GM21825 (cell line): ENCODE measurements at regions not wholly inside any gene's neighbourhood (a gene's known extent, or its start where the extent isn't known, plus 50 kb on each side); places are given as distances from the start of the nearest gene placed in this dataset.

Source experiments
- ATAC-seq: cut with Tn5 transposase; IDR thresholded peaks from one replicate; pipeline ENCODE4 v1.9.1; 2021; ENCODE audit warnings: mild to moderate bottlenecking, moderate library complexity; ENCODE audit not compliant: unreplicated experiment

DNA sequence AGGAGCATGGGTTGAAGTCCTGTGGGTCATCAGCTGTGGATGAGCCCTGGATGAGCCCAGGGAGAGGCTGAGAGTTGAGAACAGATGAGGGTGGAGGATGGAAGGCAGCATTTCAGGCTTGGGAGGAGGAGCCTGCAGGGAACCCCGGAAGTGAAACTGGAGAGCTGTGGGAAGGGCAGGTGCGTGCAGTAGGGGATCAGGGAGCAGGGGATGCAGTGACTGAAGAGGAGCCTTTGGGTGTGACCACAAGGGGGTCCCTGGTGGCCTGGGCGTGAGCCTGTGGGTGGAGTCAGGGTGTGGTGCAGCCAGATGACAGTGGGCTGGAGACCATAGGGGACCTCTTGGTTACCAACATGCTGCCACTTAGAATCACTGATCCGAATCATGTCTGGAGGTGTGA is 115.5 kb downstream of the PAPOLA start:
- ATAC-seq: no peak

DNA sequence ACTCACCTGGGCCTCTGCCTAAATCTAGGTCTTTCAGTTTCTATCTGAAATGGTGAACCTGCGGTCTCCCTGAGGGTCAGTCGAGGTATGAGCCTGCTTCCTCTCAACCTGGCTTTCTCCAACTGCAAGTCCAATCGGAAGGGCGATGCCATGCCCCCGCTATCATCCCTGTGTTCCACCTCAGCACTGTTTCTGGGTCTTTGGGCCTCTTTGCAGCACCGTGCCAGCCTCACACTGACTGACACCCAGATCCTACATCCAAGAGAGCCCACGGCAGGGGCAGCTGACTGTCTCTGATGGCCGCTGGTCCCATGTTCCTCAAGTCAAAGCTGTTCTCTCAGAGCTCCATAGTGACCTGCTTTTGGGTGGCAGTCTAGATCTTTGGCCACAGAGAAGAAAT is 120.7 kb downstream of the PAPOLA start:
- ATAC-seq: no peak

GRCh38 chr14:96623676-96624484 is 121.7 kb downstream of the PAPOLA start:
- ATAC-seq: no peak

DNA sequence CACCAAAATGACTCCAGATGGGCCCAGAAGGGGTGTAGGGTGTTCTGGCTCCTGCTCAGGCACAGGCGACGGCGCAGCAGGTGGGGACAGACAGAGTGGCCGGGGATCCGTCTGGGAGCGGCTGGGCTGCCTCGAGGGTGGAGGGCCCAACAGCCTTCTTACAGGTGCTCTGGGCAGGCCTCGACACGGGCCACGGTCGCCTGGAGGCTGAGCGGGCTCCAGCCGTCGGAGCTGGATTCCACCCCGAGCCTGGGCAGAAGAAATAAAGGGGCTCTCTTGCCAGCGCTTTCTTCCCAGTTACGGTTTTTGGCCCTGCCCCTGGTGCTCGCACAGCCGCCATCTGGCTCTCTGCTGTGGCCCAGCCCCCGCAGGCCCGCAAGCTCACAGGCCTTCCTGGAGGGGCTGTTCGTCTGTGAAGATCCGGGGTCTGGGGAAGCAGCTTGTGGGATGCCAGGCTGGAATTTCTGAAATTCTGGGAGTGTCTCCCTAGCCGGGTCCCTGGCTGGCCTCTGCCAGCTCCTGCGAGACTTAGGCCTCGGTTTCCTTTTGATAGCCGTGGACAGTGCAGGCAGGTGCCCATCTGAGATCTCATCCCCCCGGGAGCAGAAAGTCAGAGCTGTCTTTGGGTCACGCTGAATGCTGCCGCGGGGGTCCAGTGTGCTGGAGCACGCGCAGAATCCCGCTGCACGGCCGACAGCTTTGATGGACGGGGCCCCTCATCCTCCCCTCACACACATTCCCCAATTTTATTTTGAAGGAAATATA is 122.7 kb downstream of the PAPOLA start:
- no peak for ATAC-seq

DNA sequence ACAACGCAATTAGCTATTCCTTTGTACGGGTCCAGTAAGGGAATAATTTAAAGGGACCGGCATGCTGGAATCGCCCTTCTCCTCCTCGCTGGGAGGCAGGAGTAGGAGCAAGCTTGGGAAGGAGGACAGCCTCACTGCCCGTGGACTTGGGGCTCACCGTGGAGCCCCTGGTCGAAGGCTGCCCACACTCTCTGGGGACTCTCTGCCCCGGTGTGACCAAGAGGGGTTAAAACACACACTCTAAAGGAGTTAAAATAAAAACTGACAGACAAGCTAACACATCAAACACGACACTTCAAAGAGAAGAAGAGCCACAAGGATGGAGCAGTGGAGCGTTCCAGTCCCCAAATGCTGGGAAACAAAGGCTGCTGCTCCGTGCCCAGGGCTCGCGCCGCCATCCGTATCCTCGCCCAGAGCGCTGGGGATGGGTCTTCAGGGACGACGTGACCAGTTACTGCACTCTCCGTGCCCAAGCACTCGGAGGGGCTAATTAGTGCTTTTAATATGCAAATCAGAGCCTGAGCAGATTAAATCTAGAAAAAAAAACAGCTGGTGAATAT is 123.3 kb downstream of the PAPOLA start:
- ATAC-seq: no peak

- no peak for ATAC-seq
These were observed 124.1 kb downstream of the PAPOLA start for GRCh38 chr14:96626121-96626768.

DNA sequence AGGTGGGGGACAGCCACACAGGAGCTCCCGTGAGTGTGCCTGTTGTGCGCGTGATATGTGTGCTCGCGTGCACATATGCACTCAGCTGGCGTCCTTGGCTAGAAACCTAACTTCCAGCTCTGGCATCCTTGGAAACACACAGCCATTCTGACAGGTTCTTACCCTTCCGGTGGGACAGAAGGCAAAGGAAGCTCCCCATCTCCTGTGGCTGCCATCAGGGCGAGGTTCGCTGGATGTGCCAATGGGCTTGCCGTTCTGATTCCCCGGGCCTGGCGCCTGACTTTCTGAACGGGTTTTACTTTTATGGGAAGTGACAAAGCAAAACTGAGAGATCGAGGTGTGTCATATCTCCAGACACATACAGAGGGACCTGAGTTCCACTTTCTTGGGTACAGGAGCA is 124.7 kb downstream of the PAPOLA start:
- no peak for ATAC-seq

- no peak for ATAC-seq
These were observed 125.2 kb downstream of the PAPOLA start for GRCh38 chr14:96627386-96627785.

DNA sequence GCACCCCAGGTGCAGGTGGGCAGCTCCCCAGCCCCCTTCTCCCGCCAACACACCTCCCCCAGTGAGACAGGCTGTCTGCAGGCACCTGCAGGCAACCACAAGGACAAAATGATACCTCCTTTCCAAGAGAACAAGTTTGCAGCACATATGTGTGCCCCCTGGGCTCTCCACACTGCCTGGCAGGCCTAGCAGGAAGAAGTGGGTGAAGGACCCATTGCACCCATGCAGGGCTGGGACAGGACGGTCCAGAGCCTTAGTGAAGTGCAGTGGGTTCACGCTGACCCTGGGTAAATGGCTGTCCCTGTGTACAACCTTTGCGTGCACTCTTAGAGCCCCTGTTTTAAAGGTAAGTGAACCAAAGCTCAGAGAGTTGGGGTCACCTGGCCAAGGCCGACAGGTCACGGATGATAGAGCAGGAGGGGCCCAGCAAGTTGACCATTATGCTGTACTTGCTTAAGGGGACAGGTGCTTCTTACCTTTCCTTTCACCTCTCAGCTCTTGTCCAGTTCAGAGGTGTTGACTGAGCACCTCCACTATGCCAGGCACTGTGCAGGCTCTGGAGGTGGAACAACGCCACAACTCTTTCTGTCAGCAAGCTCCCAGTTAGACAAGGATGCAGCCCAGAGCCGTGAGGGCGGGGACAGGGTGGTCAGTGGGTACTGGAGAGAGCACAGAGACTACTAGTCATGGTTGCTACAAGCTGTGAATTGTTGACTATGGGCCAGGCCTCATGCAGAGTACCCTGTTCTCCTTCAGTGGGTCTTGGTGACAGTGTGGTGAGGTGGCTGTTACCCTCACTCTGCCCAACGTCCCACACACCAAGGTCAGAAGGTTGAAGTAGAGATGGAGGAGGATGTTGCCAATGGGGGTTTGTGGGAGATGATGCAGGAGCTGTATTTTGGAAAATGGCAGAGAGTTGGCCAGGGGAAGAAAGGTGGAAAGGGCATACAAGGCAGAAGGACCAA is 125.9 kb downstream of the PAPOLA start:
- no peak for ATAC-seq

DNA sequence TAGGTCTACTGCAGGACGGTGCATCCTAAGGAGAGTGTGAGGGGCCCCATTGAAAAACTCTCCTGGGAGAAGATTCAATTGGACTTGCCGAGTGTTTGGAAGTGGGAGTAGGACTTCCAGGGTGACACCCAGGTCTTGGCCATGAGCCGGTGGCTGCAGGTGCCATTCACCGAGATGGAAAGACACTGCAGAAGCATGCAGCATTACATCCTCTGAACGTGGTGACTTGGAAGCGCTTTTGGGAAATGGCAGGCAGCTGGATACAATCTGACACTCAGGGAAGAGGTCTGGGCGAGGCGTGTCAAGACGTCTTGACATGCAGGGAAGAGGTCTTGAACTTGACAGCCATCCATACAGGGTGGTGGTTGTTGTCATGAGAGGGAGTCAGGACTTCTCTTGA is 126.9 kb downstream of the PAPOLA start:
- ATAC-seq: no peak

DNA sequence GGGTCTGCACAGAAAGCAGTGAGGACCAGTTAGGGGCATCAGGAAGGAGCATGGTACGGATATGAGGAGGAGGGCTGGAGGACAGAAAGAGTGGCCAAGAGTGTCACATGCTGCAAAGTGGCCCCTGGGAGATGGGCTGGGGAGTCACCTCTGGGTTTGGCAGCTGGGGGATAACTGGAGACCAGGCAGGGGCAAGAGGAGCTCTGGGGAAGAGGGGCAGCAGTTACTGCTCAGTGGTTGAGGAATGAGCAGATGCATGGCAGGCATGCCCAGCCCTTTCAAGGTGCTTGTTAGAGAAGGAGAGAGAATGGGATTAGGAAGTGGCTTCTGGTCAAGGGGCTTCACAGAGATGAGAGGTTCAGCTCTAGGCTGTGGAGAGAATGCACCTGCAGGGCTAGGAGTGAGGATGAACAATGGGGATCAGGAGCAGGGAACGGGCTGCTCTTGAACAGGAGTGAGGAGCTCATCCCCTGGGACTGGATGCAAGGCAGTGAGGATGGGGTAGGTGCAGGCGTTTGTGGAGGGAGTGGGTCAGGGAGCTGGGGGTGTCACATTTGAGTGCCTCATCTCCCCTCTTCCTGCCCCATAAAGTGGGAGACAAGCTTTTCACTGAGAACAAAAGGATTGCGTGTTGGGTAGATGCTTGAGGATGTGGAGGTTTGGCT is 127.5 kb downstream of the PAPOLA start:
- ATAC-seq: no peak

DNA sequence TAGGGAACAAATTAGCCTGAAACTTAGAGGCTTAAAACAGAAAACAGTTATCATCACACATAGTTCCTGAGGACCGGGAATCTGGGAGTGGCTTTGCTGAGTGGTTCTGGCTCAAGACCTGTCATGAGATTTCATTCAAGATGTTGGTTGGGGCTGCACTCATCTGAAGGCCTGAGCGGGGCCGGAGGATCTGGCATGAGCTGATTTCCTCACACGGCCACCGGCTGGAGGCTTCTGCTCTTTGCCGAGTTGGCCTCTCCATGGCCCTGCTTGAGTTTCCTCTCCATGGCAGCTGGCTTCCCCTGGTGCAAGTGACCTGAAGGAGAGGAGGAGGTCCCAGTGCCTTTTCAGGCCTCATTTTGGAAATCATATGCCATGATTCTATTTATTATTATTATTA is 128.1 kb downstream of the PAPOLA start:
- no peak for ATAC-seq

DNA sequence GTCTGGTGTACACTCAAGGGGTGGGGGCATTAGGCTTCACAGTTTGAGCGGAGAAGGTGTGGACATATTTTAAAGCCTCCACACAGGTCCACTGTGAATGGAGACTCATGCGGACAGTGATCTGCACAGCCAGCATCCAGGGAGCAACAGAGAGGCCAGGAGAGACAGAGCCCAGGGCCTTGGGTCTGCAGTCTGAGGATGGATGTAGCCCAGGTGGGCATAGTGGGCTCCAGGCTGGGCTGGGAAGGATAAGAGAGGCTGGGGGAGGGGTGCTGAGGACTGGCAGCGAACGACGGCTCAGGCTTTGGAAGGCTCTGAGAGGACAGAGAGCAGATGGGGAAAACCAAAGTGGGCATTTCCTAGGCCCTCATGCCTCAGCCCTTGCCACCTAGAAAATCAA is 128.8 kb downstream of the PAPOLA start:
- no peak for ATAC-seq

DNA sequence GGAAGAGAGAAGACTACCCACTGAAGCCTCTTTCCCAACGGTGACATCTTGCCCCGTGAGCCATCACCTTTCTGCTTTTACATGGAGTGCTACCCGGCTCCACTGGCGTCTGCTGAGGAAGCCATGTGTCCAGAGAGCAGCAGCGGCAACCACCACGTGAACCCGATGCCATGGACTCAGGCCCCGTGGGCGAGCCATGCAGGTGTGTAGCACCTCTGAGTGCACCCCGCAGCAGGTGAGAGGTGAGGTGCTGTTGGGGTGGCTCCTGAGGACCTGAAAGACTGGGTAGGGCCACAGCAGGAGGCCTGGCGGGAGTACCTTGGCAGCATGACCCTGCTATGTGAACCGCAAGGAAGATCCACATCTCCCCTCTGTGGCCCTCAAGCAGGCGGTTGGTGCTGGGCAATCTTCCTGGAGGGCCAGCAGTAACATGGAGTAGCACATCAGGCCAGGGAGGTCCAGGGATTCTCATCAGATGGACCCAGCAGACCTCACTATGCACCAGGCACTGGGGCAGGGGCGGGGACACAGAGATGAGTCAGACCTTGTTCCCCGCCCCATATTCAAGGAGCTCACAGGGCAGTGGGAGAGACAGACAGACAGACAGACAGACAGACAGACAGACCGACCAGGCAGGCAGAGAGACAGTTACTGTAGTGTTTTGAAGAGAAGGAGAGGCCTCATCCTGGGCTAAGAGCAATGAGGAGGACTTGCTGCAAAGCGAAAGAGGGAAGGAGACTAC is 129.6 kb downstream of the PAPOLA start:
- ATAC-seq: no peak

- ATAC-seq: no peak
These were observed 130.2 kb downstream of the PAPOLA start for GRCh38 chr14:96632363-96632758.

GRCh38 chr14:96633096-96633495 is 130.9 kb downstream of the PAPOLA start:
- ATAC-seq: no peak

DNA sequence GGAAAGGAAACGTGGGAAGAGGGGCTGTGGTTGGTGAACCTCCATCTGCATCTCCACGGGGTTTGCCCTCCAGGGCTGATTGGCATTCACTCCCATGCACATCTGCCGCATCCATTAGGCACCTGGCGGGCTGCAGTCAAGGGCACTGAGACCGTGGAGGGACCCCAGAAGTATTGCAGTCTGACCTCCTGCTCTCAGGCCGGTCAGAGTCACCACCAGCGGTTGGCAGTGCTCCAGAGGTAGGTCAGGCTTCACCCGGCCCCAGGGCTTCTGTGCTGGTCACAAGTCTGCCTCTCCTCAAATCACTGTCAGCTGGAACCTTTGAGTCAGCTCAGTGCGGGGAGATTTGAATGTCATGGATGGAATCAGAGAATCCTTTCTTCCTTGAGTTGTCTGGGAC is 132.3 kb downstream of the PAPOLA start:
- no peak for ATAC-seq

GRCh38 chr14:96634896-96635295 is 132.7 kb downstream of the PAPOLA start:
- ATAC-seq: no peak

DNA sequence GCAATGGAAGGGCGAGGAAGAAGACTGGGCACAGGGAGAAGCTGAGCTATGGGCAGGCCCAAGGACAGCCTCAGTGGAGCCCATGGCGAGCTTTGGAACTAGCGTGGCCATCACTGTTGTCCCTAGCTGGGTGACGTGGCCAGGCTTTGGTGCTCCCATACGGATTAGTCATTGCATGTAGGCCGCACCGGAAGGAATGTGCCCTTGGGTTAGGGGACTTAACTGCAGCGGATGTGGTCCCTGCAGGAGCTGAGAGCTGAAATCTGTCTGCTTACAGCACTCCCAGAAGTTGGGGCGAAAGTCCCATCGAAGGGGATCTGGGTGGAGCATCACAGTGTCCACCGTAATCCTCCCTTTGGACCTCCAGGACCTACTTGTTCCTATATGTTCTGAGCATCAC is 133.7 kb downstream of the PAPOLA start:
- ATAC-seq: no peak
